ENCODE measurements at regions not wholly inside any gene's neighbourhood (a gene's known extent, or its start where the extent isn't known, plus 50 kb on each side); places are given as distances from the start of the nearest gene placed in this dataset.

DNA sequence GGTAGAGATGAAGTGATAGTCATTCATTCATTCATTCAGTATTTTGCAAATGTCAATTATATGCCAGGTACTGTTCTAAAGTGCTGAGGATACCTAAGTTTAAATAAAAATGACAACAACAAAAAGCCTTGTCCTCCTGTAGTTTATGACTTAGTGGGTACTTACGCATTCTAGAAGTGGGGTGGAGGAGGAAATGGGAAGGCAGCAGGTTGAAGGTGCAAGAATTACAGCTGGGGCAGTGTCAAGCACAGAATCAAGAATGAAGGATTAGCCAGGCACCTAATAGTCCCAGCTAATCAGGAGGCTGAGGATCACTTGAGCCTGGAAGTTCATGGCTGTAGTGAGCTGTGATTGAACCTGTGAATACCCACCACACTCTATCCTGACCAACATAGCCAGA is 90.7 kb upstream of the STARD13 start:
- Histone ChIP-seq H3K4me1 (peaks cover 10 to 22% (median 19%) of the 10 kb centered on the region in 3 donors), H3K36me3 (no peaks in the 10 kb centered on the region), H3K27ac (no peak overlapping the region), H3K27me3 (no peaks in the 10 kb centered on the region), H3K9me3 (no peaks in the 10 kb centered on the region), H3K4me3 (no peak overlapping the region)
- 96 to 100% methylated on average over 1 of the region's 1 CpG for WGBS, 2 donors
- no peak for DNase-seq
- intact Hi-C loops (cut with DNase I): no loop called here
- TF ChIP-seq CTCF (IDR thresholded peaks at IDR 0.05): no peak
- FAIRE-seq: no peak
- ATAC-seq: no peak

GRCh38 chr13:33377411-33377810 is 91.9 kb upstream of the STARD13 start:
- WGBS, 2 donors: 53 to 55% methylated on average over 4 of the region's 4 CpGs
- no peak for DNase-seq
- no peak overlapping the region for H3K4me3 ChIP-seq
- H3K27me3 ChIP-seq: no peaks in the 10 kb centered on the region
- no peak for ATAC-seq
- peak overlapping the region in 2 of 4 donors; percentile 5 to 41 for H3K27ac ChIP-seq
- intact Hi-C loops (cut with DNase I): no loop called here
- no peak for TF ChIP-seq CTCF (IDR thresholded peaks at IDR 0.05)
- FAIRE-seq: no peak
- no peaks in the 10 kb centered on the region for H3K36me3 ChIP-seq
- no peaks in the 10 kb centered on the region for H3K9me3 ChIP-seq
- H3K4me1 ChIP-seq: peaks cover 11 to 22% (median 19%) of the 10 kb centered on the region in 3 donors

DNA sequence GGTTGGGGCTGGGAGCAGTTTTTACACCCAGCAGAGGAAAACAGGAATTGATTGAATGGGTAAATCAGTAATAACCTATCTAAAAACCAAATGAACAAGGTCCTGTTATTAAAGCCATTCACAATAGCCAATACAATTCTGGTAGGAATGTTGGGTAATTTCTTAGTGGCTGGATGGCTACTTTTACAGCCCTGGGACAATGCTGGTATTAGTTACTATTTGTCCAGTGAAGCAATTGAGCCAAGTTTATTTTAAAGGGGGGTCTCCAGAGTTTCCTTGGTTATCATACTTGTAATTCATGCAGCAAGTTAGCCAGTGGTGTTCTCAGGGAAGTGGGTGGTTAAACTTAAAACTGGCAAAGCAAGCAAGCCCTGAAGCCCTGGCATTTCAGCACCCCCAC is 92.3 kb upstream of the STARD13 start:
- no peak for FAIRE-seq
- DNase-seq: no peak
- intact Hi-C loops (cut with DNase I): no loop called here
- no peaks in the 10 kb centered on the region for H3K36me3 ChIP-seq
- no peak overlapping the region for H3K4me3 ChIP-seq
- no peak for TF ChIP-seq CTCF (IDR thresholded peaks at IDR 0.05)
- no peaks in the 10 kb centered on the region for H3K27me3 ChIP-seq
- ATAC-seq: peak in 3 of 4 donors; percentile 53 to 78 (median 55)
- H3K9me3 ChIP-seq: no peaks in the 10 kb centered on the region
- H3K27ac ChIP-seq: peak overlapping the region in 1 of 4 donors; percentile 41
- H3K4me1 ChIP-seq: peaks cover 14 to 22% (median 19%) of the 10 kb centered on the region in 3 donors

DNA sequence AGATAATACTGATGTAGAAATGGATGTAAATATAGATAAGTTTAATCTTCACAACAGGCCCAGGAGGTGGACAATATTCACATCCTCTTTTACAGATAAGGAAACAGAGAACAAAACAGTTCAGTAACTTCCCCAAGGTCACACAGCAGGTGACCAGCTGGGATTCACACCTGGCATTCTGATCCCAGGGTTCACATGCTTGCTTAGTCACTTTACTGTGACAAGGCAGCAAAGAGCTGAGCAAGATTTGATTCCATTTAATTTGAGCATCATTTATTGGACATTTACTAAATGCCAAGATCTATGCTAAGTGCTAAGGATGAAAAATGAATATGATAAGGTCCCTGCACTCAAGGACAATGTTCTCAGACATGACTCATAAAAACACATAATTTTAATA is 94.1 kb upstream of the STARD13 start:
- H3K27me3 ChIP-seq: no peaks in the 10 kb centered on the region
- no peak overlapping the region for H3K4me3 ChIP-seq
- no peaks in the 10 kb centered on the region for H3K9me3 ChIP-seq
- H3K4me1 ChIP-seq: peaks cover 19 to 28% (median 24%) of the 10 kb centered on the region in 3 donors
- ATAC-seq (peak; percentile 27 to 54 (median 44)), DNase-seq (peak in 4 of 6 donors; percentile 47 to 59 (median 55)), FAIRE-seq (no peak)
- H3K36me3 ChIP-seq: no peaks in the 10 kb centered on the region
- intact Hi-C loops (cut with DNase I): no loop called here
- H3K27ac ChIP-seq: peak overlapping the region in 2 of 4 donors; percentile 1 to 25
- TF ChIP-seq CTCF (IDR thresholded peaks at IDR 0.05): no peak

DNA sequence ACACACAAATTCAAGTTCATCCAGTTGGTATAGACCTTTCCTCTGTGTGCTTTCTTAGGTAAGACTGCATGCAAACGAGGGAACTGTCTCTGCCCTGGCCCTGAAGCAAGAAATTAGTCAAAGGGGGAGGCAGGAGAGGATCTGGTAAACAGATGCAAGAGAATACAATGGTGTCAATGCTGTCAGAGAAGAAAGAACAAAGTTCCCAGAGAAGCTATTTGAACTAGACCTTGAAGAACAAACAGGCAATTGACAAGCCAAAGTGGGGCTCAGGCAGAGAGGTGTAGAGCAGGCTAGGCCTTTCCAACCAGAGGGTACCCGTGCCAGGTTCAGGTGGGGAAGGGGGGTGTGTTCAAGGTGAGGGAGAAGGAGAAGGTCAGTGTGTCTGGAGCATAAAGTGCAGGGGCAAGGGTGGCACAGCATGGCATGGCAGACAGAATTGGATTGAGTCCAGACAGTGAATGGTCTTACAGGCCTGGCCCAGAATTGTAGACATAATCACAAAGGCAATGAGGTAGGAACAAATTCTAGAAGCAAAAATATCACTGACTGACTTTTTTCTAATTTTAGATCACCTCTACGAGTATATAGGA is 95.0 kb upstream of the STARD13 start:
- intact Hi-C loops (cut with DNase I): no loop called here
- Histone ChIP-seq H3K36me3 (no peaks in the 10 kb centered on the region), H3K27ac (peak overlapping the region in 3 of 4 donors; percentile 12 to 50 (median 49)), H3K4me1 (peaks cover 19 to 29% (median 27%) of the 10 kb centered on the region in 3 donors), H3K4me3 (no peak overlapping the region), H3K9me3 (no peaks in the 10 kb centered on the region), H3K27me3 (no peaks in the 10 kb centered on the region)
- 35 to 40% methylated on average over 3 of the region's 3 CpGs for WGBS, 2 donors
- ATAC-seq (peak in 1 of 4 donors; percentile 1), FAIRE-seq (no peak), DNase-seq (peak in 1 of 6 donors; percentile 25)
- no peak for TF ChIP-seq CTCF (IDR thresholded peaks at IDR 0.05)

All from pancreas (tissue), 10 donors.